ENCODE measurements at regions not wholly inside any gene's neighbourhood (a gene's known extent, or its start where the extent isn't known, plus 50 kb on each side); places are given as distances from the start of the nearest gene placed in this dataset.

- no peak for DNase-seq
- Histone ChIP-seq H3K27me3 (no peaks in the 10 kb centered on the region), H3K9me3 (no peaks in the 10 kb centered on the region), H3K4me3 (no peak overlapping the region), H3K36me3 (no peaks in the 10 kb centered on the region)
Observed at GRCh38 chr5:24347158-24347557, 297.6 kb downstream of the CDH10 start.

DNA sequence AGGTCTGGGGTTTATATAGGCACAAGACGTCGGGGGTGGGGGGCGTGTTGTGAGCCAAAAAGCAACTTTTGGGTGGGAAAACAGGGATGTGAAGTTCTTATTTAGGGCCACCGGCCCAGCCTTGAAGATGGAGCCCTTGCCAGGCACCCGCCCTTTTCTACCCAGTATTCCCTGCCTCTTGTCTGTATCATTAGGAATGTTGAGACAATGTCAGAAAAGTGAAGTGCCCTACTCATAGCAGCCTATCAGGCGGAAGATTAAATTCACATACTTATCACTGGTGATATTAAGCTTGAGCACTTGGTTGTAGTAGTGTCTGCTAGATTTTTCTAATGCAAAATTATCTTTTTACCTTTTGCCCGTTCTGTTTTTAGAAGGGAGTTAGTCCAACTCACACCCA is 293.5 kb downstream of the CDH10 start:
- Histone ChIP-seq H3K27me3 (no peaks in the 10 kb centered on the region), H3K9me3 (no peaks in the 10 kb centered on the region), H3K36me3 (no peaks in the 10 kb centered on the region), H3K4me3 (no peak overlapping the region)
- no peak for DNase-seq

GRCh38 chr5:24353016-24353415 is 291.8 kb downstream of the CDH10 start:
- no peak for DNase-seq
- H3K27me3 ChIP-seq = no peaks in the 10 kb centered on the region; the same call in 1 of the 2 replicates
- H3K9me3 ChIP-seq = no peaks in the 10 kb centered on the region
- H3K4me3 ChIP-seq = no peak overlapping the region
- H3K36me3 ChIP-seq = no peaks in the 10 kb centered on the region

DNA sequence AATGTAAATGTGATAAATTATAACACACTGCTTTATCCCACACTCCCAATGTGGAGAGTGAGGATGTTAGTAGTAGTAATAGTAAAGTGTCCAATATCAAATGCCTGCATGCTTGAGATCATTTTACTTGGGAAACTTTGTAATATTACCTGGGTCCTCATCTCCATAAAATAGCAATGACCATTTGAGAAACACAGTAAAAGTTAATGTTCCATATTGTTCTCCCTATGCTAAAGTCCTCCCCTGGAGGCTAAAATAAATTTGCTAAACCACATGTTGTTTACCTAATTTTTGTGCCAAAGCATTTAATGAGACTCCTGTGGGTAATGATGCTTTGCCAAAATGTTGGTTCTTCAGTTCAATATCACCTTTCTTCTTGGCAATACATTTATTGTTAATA is 291.2 kb downstream of the CDH10 start:
- no peaks in the 10 kb centered on the region for H3K9me3 ChIP-seq
- no peak for DNase-seq
- H3K27me3 ChIP-seq = no peaks in the 10 kb centered on the region; the same call in 1 of the 2 replicates
- no peak overlapping the region for H3K4me3 ChIP-seq
- H3K36me3 ChIP-seq = no peaks in the 10 kb centered on the region

- no peak for DNase-seq
- H3K27me3 ChIP-seq = no peaks in the 10 kb centered on the region
- H3K4me3 ChIP-seq = no peak overlapping the region
- H3K9me3 ChIP-seq = no peaks in the 10 kb centered on the region
- H3K36me3 ChIP-seq = no peaks in the 10 kb centered on the region
Observed at GRCh38 chr5:24363789-24364481, 280.8 kb downstream of the CDH10 start.

DNA sequence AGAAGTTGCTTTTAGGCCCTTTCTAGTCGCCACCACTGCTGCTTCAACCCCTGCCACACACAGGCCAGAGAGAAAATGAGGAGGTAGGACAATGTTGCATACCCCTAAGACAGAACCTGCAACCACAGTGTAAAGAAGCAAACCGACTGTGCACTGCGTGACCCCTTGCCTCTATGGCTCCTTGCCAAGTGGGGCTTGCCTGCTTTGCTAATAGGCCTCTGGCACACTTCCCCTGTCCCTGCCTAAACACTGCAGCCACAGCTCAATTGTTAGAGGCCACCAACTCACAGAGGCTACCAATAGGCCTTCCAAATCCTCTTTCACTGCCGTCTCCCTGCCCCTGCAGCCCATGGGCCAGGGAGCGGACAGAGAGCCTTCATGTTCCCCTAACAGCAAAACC is 280.1 kb downstream of the CDH10 start:
- DNase-seq = no peak
- H3K27me3 ChIP-seq = no peaks in the 10 kb centered on the region
- no peaks in the 10 kb centered on the region for H3K36me3 ChIP-seq
- H3K9me3 ChIP-seq = no peaks in the 10 kb centered on the region
- H3K4me3 ChIP-seq = no peak overlapping the region

GRCh38 chr5:24365406-24365805 is 279.4 kb downstream of the CDH10 start:
- Histone ChIP-seq H3K36me3 (no peaks in the 10 kb centered on the region), H3K4me3 (no peak overlapping the region), H3K27me3 (no peaks in the 10 kb centered on the region), H3K9me3 (no peaks in the 10 kb centered on the region)
- no peak for DNase-seq

GRCh38 chr5:24367216-24367615 is 277.6 kb downstream of the CDH10 start:
- Histone ChIP-seq H3K9me3 (no peaks in the 10 kb centered on the region), H3K36me3 (no peaks in the 10 kb centered on the region), H3K27me3 (no peaks in the 10 kb centered on the region), H3K4me3 (no peak overlapping the region)
- DNase-seq = no peak

- H3K9me3 ChIP-seq = no peaks in the 10 kb centered on the region
- H3K4me3 ChIP-seq = no peak overlapping the region
- no peaks in the 10 kb centered on the region for H3K27me3 ChIP-seq
- no peaks in the 10 kb centered on the region for H3K36me3 ChIP-seq
- no peak for DNase-seq
Observed at GRCh38 chr5:24368115-24368514, 276.7 kb downstream of the CDH10 start.

GRCh38 chr5:24376210-24376609 is 268.6 kb downstream of the CDH10 start:
- H3K27me3 ChIP-seq = no peaks in the 10 kb centered on the region

GRCh38 chr5:24376616-24377015 is 268.2 kb downstream of the CDH10 start:
- Histone ChIP-seq H3K4me3 (no peak overlapping the region), H3K9me3 (no peaks in the 10 kb centered on the region), H3K27me3 (no peaks in the 10 kb centered on the region), H3K36me3 (no peaks in the 10 kb centered on the region)
- no peak for DNase-seq

More at GRCh38 chr5:24376210-24376609, 268.6 kb downstream of the CDH10 start:
- Histone ChIP-seq H3K9me3 (no peaks in the 10 kb centered on the region), H3K36me3 (no peaks in the 10 kb centered on the region), H3K4me3 (no peak overlapping the region)
- no peak for DNase-seq

- Histone ChIP-seq H3K36me3 (no peaks in the 10 kb centered on the region), H3K27me3 (no peaks in the 10 kb centered on the region), H3K9me3 (peaks cover 2% of the 10 kb centered on the region; the same call in 1 of the 2 replicates), H3K4me3 (no peak overlapping the region)
- DNase-seq = no peak
Observed at GRCh38 chr5:24381861-24382489, 262.8 kb downstream of the CDH10 start.

GRCh38 chr5:24385070-24385469 is 259.7 kb downstream of the CDH10 start:
- H3K36me3 ChIP-seq = no peaks in the 10 kb centered on the region
- DNase-seq = no peak

GRCh38 chr5:24385617-24386016 is 259.2 kb downstream of the CDH10 start:
- no peaks in the 10 kb centered on the region for H3K36me3 ChIP-seq
- H3K9me3 ChIP-seq = peaks cover 2% of the 10 kb centered on the region; the same call in 1 of the 2 replicates
- no peaks in the 10 kb centered on the region for H3K27me3 ChIP-seq
- DNase-seq = no peak
- no peak overlapping the region for H3K4me3 ChIP-seq

More at GRCh38 chr5:24385070-24385469, 259.7 kb downstream of the CDH10 start:
- peaks cover 2% of the 10 kb centered on the region; the same call in 1 of the 2 replicates for H3K9me3 ChIP-seq
- H3K4me3 ChIP-seq = no peak overlapping the region
- H3K27me3 ChIP-seq = no peaks in the 10 kb centered on the region

DNA sequence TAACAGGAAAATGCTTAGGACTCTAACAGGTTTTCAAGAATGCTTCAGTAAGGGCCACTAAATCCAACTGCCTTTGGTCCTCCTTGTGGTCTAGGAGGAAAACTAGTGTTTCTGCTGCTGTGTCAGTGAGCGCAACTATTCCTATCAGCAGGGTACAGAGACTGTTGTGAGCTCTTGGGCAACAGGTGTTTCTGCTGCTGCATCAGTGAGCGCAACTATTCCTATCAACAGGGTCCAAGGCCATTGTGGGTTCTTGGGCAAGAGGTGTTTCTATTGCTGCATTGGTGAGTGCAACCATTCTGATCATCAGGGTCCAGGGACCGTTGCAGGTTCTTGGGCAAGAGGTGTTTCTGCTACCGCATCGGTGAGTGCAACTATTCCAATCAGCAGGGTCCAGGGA is 256.3 kb downstream of the CDH10 start:
- no peak for DNase-seq
- Histone ChIP-seq H3K36me3 (no peaks in the 10 kb centered on the region), H3K9me3 (peaks cover 2% of the 10 kb centered on the region; the same call in 1 of the 2 replicates), H3K27me3 (no peaks in the 10 kb centered on the region), H3K4me3 (no peak overlapping the region)

- no peaks in the 10 kb centered on the region for H3K27me3 ChIP-seq
- no peak overlapping the region for H3K4me3 ChIP-seq
- H3K9me3 ChIP-seq = peaks cover 2% of the 10 kb centered on the region; the same call in 1 of the 2 replicates
- no peak for DNase-seq
- no peaks in the 10 kb centered on the region for H3K36me3 ChIP-seq
Observed at GRCh38 chr5:24389968-24390367, 254.8 kb downstream of the CDH10 start.

GRCh38 chr5:24391816-24392215 is 253.0 kb downstream of the CDH10 start:
- DNase-seq = no peak
- Histone ChIP-seq H3K27me3 (no peaks in the 10 kb centered on the region), H3K9me3 (peaks cover 2% of the 10 kb centered on the region; the same call in 1 of the 2 replicates), H3K36me3 (no peaks in the 10 kb centered on the region), H3K4me3 (no peak overlapping the region)

DNA sequence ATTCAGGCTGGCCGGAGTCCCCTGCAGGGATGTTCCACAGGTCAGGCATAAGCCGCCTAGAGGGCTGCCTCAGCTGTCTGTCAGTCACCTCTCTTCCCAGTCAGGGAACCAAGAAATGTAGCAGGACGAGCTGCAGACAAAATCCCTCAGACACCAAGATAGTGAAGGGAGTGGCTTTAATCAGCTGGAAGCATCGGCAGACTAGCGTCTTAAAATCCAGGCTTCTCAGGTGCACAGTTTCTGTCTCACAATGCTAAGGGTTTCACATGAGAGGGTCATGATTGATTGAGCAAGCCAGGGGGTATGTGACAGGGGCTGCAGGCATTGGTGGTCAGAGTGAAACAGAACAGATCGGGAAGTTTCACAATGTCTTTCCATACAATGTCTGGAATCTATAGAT is 247.2 kb downstream of the CDH10 start:
- H3K27me3 ChIP-seq = no peaks in the 10 kb centered on the region
- no peaks in the 10 kb centered on the region for H3K36me3 ChIP-seq
- no peak for DNase-seq
- H3K4me3 ChIP-seq = no peak overlapping the region
- H3K9me3 ChIP-seq = no peaks in the 10 kb centered on the region; the same call in 1 of the 2 replicates

All from MG63 (cell line).